ENCODE measurements at regions not wholly inside any gene's neighbourhood (a gene's known extent, or its start where the extent isn't known, plus 50 kb on each side); places are given as distances from the start of the nearest gene placed in this dataset.

- no peak for DNase-seq (ENCODE audit: low read depth)
- H3K4me3 ChIP-seq (ENCODE audit: control insufficient read depth, low read depth, low read length): no peak overlapping the region
- TF ChIP-seq CTCF (conservative IDR thresholded peaks at IDR 0.05; ENCODE audit: control insufficient read depth, insufficient read depth, low read depth, low read length): no peak
Observed at GRCh38 chr9:14442956-14443355, 129.0 kb upstream of the NFIB start.

- DNase-seq (ENCODE audit: low read depth): no peak
- peak; percentile 33 for TF ChIP-seq CTCF (conservative IDR thresholded peaks at IDR 0.05; ENCODE audit: control insufficient read depth, insufficient read depth, low read depth, low read length)
- H3K4me3 ChIP-seq (ENCODE audit: control insufficient read depth, low read depth, low read length): no peak overlapping the region
Observed at GRCh38 chr9:14441976-14442651, 128.2 kb upstream of the NFIB start.

GRCh38 chr9:14441115-14441514 lies 127.2 kb upstream of the NFIB start:
- H3K4me3 ChIP-seq (ENCODE audit: control insufficient read depth, low read depth, low read length): no peak overlapping the region
- TF ChIP-seq CTCF (conservative IDR thresholded peaks at IDR 0.05; ENCODE audit: control insufficient read depth, insufficient read depth, low read depth, low read length): no peak
- no peak for DNase-seq (ENCODE audit: low read depth)

GRCh38 chr9:14440062-14440461 lies 126.1 kb upstream of the NFIB start:
- TF ChIP-seq CTCF (conservative IDR thresholded peaks at IDR 0.05; ENCODE audit: control insufficient read depth, insufficient read depth, low read depth, low read length): no peak
- no peak overlapping the region for H3K4me3 ChIP-seq (ENCODE audit: control insufficient read depth, low read depth, low read length)

GRCh38 chr9:14439555-14439954 lies 125.6 kb upstream of the NFIB start:
- DNase-seq (ENCODE audit: low read depth): no peak

More at GRCh38 chr9:14440062-14440461, 126.1 kb upstream of the NFIB start:
- no peak for DNase-seq (ENCODE audit: low read depth)

GRCh38 chr9:14438232-14439021 lies 124.5 kb upstream of the NFIB start:
- DNase-seq (ENCODE audit: low read depth): no peak
- no peak overlapping the region for H3K4me3 ChIP-seq (ENCODE audit: control insufficient read depth, low read depth, low read length)
- TF ChIP-seq CTCF (conservative IDR thresholded peaks at IDR 0.05; ENCODE audit: control insufficient read depth, insufficient read depth, low read depth, low read length): no peak

More at GRCh38 chr9:14439555-14439954, 125.6 kb upstream of the NFIB start:
- TF ChIP-seq CTCF (conservative IDR thresholded peaks at IDR 0.05; ENCODE audit: control insufficient read depth, insufficient read depth, low read depth, low read length): no peak
- H3K4me3 ChIP-seq (ENCODE audit: control insufficient read depth, low read depth, low read length): no peak overlapping the region
